ENCODE measurements at regions not wholly inside any gene's neighbourhood (a gene's known extent, or its start where the extent isn't known, plus 50 kb on each side); places are given as distances from the start of the nearest gene placed in this dataset.
"Not testable (repeated sequence)": the region's sequence is repeated elsewhere in the genome, so short reads cannot be mapped to it uniquely, and the experiment has no call there.

DNA sequence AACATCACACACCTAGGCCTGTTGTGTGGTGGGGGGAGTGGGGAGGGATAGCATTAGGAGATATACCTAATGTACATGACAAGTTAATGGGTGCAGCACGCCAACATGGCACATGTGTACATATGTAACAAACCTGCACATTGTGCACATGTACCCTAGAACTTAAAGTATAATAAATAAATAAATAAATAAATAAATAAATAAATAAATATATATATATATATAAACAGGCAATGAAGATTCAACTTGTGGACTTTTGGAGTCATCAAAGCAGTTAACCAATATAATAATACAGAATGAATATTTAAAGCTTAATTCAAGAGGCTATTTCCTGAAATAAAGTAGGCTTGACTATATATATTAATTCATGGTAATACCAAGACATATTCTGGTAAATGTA is 167.0 kb downstream of the FOXD2 start:
- not testable (repeated sequence) for DNase-seq

- DNase-seq, result no peak
Measured at GRCh38 chr1:47608296-47608875, 170.5 kb downstream of the FOXD2 start.

DNA sequence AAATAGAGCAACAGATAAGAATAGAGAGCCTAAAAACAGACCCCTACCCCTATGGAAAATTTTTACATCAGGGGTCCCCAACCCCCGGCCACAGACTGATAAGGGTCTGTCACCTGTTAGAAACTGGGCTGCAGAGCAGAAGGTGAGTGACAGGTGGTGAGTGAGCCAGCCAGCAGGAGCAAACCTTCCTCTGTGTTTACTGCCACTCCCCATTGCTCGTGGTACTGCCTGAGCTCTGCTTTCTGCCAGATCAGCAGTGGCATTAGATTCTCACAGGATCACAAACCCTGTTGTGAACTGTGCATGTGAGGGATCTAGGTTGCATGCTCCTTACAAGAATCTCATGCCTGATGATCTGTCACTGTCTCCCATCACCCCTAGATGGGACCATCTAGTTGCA is 174.1 kb downstream of the FOXD2 start:
- no peak for DNase-seq

- no peak for DNase-seq
Measured at GRCh38 chr1:47612819-47613218, 175.0 kb downstream of the FOXD2 start.

DNA sequence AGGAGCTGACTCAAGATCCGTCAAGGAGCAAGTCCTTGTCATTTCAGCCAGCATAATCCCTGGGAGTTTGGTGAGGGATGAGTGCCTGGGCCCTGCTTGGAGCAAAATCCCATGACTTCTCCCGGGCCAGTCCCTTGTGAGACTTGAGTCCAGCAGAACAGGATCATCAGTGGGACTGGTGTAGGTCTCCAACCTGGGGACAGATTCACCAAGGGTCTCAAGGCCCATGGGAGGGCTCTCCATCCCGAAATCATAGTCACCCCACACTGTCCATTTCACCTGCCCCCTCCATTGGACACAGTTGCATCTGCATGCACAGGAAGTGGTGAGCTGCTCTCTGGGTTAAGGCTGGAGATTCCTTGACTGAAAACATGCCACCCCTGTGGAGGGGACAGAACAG is 178.2 kb downstream of the FOXD2 start:
- no peak for DNase-seq

DNA sequence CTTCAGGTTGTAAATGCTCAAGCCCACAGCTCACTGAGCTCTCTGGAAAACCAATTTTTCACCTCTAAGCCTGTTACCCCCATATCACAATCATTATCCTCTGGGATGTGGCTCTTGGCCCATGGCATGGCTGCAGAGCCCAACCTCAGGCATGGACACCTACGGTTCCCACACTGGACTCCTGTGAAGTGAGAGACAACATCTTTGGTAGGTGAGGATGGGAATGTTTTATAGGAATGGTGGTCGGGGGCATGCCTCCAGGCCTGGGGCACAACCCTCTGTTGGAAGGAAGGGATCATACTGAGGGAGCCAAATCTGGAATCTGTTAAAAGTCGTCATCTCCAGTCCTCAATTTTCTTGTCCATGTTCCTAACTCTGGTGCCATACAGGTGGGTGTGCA is 179.1 kb downstream of the FOXD2 start:
- no peak for DNase-seq

- DNase-seq, result peak; percentile 59
Measured at GRCh38 chr1:47617381-47618221, 179.8 kb downstream of the FOXD2 start.

DNA sequence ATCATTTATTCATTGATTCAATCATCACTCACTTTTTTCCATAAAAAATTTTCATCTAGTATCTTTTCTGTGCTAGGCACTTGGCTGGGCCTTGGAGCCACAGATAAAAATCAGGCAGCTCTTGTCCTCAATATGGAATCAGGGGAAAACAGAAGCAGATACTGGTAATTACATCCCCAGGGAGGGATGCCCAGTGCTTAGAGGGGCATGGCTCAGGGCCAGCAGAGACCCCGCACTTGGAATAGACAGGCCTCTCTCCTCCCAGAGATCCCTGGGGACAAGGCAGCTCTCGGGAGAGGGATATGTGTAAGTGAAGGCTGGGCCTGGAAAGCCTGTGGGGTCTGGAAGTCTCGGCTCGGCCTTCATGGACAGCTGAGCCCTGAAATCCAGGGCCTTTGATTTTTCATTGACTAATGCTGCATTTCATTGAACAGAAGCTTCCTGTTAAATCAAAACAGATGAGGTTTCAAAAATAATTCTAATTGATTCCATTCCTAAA is 180.4 kb downstream of the FOXD2 start:
- DNase-seq, result no peak

GRCh38 chr1:47618830-47619229 is 181.0 kb downstream of the FOXD2 start:
- no peak for DNase-seq

DNA sequence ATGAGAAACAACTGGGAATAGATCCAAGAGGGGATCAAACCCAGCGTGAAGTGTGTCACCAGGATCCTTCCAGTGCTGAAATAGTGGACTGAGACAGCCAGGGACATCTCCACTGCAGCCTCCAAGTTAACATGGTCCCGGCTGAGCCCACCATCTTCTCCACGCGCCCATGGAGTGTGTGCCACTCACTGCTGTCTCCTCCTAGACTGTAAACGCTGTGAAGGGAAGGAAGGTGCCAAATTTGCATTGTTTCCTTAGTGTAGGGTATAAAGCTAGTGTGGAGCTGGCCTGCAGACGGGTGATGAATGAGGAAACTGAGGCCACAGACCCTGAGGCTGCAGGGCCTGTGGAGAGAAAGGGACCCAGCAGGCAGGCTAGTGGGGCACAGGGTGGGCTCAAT is 183.6 kb downstream of the FOXD2 start:
- no peak for DNase-seq

DNA sequence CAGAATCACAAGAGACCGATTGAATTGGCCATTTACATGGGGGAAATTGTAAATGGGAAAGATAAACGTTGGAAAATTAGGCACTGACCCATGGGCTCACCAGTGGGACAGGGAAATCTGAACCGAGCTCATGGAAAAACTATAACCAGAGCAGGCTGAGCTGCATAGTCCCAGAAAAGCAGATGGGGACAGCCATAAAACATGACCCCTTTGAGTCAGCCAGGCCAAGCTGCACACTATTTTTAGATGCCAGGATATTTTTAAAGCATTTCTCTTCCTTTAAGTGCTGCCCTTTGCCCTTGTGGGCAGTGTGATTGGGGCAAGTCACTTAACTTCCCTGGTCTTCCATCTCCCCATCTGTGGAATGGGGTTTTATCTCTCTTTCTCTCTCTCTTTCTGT is 184.1 kb downstream of the FOXD2 start:
- no peak for DNase-seq

DNA sequence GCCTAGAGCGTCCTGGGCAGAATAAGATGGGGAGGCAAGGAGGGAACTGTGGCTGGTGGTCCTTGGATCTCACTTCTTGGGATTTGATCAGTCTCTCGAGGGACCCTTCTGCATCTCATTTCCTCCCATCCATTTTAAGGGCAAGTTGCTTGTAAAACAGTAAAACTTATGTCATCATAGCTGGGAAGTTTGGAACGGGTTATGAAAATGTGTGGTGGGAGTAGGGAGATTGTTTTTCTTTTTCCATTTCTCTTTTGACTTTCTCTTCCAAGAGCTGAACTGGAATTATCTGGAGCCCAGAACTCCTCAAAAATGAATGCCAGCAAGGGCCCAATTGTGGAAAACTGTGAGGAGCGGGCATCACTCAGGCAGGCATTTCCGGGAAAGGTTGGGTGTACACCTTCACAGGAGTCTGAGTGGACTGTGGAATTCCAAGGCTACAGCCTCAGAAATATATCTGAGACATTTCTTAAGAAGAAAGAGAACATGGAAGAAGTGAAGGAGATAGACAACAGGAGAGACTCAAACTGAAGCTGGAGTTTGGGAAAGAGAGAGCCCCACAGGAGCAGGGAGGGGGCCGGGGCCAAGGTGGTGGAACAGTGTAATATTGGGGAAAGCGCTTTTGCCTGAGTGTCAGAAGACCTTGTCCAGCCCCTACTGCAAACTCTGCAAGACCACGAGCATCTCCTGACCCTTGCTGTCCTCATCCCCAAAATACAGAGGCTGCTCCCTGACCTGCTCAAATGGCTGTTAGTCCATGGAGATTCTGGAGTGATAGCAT is 185.1 kb downstream of the FOXD2 start:
- DNase-seq, result no peak

DNA sequence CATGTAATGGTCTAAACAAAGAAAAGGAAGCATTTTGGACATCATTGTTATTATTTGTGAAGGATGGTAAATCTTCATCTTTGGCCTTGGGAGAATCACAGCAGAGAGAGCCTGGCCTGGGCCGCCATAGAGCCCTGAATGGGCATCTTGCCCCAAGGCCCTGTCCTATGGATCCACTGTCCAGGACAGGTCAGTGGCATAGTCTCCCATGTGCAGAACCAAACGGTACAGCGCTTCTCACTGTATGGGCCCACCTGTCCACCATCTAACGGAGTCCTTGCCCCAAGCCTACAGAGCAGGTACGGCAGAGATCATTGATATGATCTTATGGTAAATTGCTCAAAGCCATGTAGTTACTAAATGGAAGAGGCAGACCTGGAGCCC is 185.7 kb downstream of the FOXD2 start:
- DNase-seq, result no peak

DNA sequence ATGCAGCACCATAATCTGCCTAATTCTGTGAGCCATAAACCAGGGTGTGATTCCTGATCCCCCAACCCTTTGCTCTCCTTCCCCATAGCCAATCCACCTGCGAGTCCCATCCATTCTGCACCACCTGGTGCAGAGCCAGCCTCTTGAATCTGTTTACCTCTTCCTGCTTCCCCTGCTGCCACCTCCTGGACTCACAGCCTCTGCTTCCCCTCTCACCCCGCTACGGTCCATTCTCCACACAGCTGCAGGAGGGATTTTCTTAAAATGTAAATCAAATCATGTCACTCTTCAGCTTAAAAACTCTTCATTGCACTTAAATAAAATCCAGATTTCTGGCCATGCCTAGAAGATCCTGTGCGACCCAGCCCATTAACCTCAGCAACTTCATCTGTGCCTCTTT is 186.7 kb downstream of the FOXD2 start:
- DNase-seq, result no peak

- no peak for DNase-seq
Measured at GRCh38 chr1:47627016-47627415, 189.2 kb downstream of the FOXD2 start.

DNA sequence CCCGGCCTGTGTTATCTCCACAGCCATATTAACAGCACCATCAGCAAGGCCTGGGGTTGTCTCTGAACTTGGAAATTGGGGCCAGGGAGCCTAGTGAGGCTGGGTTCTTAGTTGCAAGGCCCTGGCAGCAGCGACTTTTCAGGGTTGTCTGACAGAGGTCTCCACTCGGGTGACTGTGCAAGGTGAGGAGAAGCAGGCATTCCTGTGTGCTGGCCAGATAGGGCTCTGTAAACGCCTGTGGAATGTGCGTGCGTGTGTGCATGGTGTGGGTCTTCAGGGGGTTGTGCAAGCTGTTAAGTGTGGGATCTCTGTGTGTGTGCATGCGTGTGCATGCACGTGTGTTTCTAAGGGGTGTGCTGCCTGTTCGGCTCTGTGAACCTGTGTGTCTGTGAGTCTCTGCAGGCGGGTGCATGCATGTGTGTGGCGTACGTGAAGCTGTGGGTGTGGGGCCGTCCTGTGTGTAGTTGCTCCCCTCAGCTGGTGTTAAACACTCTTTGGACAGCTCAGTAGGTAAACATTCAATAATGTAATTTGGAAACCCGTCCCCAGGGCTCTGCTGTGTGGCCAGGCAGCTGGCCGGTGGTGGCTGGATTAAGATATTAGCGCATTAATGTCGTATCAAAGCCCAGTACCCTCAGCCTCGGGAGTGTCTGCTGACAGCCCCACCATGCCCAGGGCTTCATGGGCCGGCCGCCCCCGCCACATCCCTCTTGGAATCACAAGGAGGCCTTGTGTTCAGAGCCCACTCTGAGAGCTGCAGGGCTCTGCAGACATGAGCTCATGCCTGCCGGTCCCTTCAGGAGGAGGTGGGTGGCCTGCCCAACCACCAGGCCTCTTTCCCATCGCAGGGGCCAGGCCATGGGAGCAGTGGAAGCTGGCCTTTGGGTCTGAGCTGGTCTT is 189.9 kb downstream of the FOXD2 start:
- no peak for DNase-seq

- no peak for DNase-seq
Measured at GRCh38 chr1:47629201-47629600, 191.4 kb downstream of the FOXD2 start.

- no peak for DNase-seq
Measured at GRCh38 chr1:47630346-47630745, 192.5 kb downstream of the FOXD2 start.

DNA sequence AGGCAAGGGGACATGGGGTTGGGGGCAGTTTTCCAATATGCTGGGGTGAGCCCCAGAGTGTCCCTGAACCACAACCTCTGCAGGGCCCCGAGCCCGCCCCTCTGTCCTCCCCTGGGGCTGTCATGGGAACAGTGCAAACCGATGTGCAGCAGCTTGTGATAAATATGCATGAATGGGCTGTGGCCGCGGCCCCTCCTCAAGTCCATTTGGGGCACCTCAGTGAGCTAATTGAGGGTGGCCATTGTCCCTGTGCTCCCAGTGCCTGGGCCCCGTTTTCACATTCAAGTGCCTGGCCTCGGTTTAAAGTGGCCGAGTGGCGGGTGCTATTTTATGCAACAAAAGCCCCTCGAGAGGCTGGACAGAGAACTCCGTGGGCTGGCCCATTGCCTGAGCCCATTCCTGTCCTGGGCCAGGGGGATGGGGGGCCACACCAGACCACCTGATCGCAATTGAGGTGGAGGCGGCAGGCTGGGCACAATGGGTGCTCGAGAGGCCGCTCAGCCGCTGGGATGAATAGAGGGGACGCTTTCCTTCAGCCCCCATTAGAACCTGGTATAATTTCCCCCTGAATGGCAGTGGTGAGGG is 193.7 kb downstream of the FOXD2 start:
- DNase-seq, result no peak

DNA sequence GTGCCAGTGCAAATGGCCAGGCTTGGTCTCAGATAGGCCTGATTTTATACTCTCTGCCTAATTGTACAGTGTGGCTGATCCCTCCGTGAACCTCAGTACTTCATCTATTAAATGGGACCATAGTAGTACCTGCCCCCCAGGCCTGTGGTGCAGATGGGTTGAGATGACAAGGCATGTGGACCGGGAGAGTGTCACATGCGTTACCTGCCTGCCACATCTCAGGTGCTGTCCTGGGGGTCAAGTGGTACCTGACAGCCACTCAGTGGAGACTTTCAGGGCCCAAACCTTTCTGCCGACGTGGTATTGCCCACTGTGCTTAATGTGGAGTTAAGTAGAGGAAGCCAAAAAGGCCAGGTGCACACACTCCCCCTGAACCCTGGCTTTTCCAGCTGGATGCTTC is 197.3 kb downstream of the FOXD2 start:
- DNase-seq, result no peak

DNA sequence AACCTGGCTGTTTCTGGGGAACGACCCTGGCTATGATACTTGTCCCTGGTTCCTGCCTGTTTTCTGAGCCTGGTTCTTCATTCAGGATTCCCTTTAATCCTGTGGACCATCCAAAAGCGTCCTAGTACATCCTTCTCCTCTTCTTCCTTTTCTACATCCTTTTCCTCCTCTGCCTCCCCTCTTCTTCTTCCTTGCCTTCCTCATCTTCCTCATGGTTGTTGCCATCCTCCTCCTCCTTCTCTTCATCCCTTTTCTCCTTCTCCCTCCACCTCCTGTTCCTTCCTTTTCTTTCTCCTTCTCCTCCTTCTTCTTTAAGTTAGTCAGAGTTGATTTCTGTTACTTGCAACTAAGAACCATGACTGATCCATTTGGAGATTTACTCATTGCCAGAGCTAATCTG is 197.8 kb downstream of the FOXD2 start:
- no peak for DNase-seq

GRCh38 chr1:47637111-47637685 is 199.4 kb downstream of the FOXD2 start:
- no peak for DNase-seq

Data from activated CD4-positive, alpha-beta T cell treated with anti-CD3 and anti-CD28 coated beads, Interleukin-2, Interleukin-6, amounts not matched to agents 100 ng/mL and 50 ng/mL, durations not matched to agents 16 hours and 8 hours (primary cell).